Mesendoderm (in vitro differentiated cells): ENCODE measurements at regions not wholly inside any gene's neighbourhood (a gene's known extent, or its start where the extent isn't known, plus 50 kb on each side); places are given as distances from the start of the nearest gene placed in this dataset.

ENCODE experiments used
- DNase-seq: peaks from one replicate; pipeline ENCODE4 v3.0.0; 2013
- H2AK5ac ChIP-seq: 2 replicates; pipeline ENCODE4 v1.6.1; 2013; ENCODE audit warnings: low read length, inconsistent platforms
- H2BK120ac ChIP-seq: 2 replicates; pipeline ENCODE4 v1.6.1; 2013; ENCODE audit warnings: low read depth, mild to moderate bottlenecking, low read length, moderate library complexity, mixed read lengths
- H2BK15ac ChIP-seq: replicated peaks from 2 replicates; pipeline ENCODE4 v1.6.1; 2013; ENCODE audit warnings: low read depth, mild to moderate bottlenecking, moderate library complexity
- H2BK5ac ChIP-seq: 2 replicates; pipeline ENCODE4 v1.6.1; 2013; ENCODE audit warnings: low read length, inconsistent platforms
- H3K18ac ChIP-seq: 2 replicates; pipeline ENCODE4 v1.6.1; 2013; ENCODE audit warnings: mild to moderate bottlenecking, low read length, mixed read lengths
- H3K23ac ChIP-seq: one replicate; pipeline ENCODE4 v1.6.1; 2013; ENCODE audit warnings: low read length
- H3K27ac ChIP-seq: 2 replicates; pipeline ENCODE4 v1.5.1; 2013; ENCODE audit warnings: low read depth, mild to moderate bottlenecking, inconsistent platforms, low read length, moderate library complexity
- H3K27me3 ChIP-seq: 2 replicates; pipeline ENCODE4 v1.6.1; 2013; ENCODE audit warnings: low read length, control low read depth, mild to moderate bottlenecking, inconsistent platforms; ENCODE audit not compliant: insufficient read depth, poor library complexity
- H3K36me3 ChIP-seq: 2 replicates; pipeline ENCODE4 v1.6.1; 2013; ENCODE audit warnings: low read length, inconsistent platforms; ENCODE audit not compliant: control insufficient read depth, insufficient read depth
- H3K4ac ChIP-seq: one replicate; pipeline ENCODE4 v1.6.1; 2013; ENCODE audit warnings: low read depth, mild to moderate bottlenecking, low read length, moderate library complexity
- H3K4me1 ChIP-seq: 2 replicates; pipeline ENCODE4 v1.6.1; 2013; ENCODE audit warnings: low read depth, low read length, inconsistent platforms; ENCODE audit not compliant: control insufficient read depth
- H3K4me2 ChIP-seq: 2 replicates; pipeline ENCODE4 v1.6.1; 2013; ENCODE audit warnings: low read length
- H3K4me3 ChIP-seq: 2 replicates; pipeline ENCODE4 v1.5.1; 2013; ENCODE audit warnings: mild to moderate bottlenecking, low read length
- H3K56ac ChIP-seq: one replicate; pipeline ENCODE4 v1.6.1; 2013; ENCODE audit warnings: low read length
- H3K79me1 ChIP-seq: 2 replicates; pipeline ENCODE4 v1.6.1; 2013; ENCODE audit warnings: low read length, inconsistent platforms
- H3K79me2 ChIP-seq: 2 replicates; pipeline ENCODE4 v1.6.1; 2013; ENCODE audit warnings: mild to moderate bottlenecking, low read length; ENCODE audit not compliant: control insufficient read depth, insufficient read depth
- H3K9ac ChIP-seq: 2 replicates; pipeline ENCODE4 v1.6.1; 2013; ENCODE audit warnings: low read length, inconsistent platforms
- H4K5ac ChIP-seq: one replicate; pipeline ENCODE4 v1.6.1; 2013; ENCODE audit warnings: low read length
- H4K8ac ChIP-seq: one replicate; pipeline ENCODE4 v1.6.1; 2013; ENCODE audit warnings: low read depth, mild to moderate bottlenecking, control low read depth, low read length, moderate library complexity
- WGBS: extraction: QIAGEN DNeasy Blood & Tissue Kit; methylation state at CpG from one replicate; pipeline ENCODE4 v1.1.7; 2013; ENCODE audit warnings: low lambda C conversion rate, missing lambda C conversion rate; ENCODE audit not compliant: insufficient coverage; ENCODE audit errors: extremely low coverage; 5-methylcytosine and 5-hydroxymethylcytosine counted together

- H4K5ac ChIP-seq = no peak overlapping the region
- no peak overlapping the region for H2BK120ac ChIP-seq
- no peak overlapping the region for H2BK5ac ChIP-seq
- H3K4me2 ChIP-seq = no peak overlapping the region
- no peak overlapping the region for H3K9ac ChIP-seq
- no peak overlapping the region for H4K8ac ChIP-seq
- DNase-seq = no peak
- no peak overlapping the region for H3K27ac ChIP-seq
- H3K23ac ChIP-seq = no peak overlapping the region
- no peaks in the 10 kb centered on the region for H3K4me1 ChIP-seq
- no peaks in the 10 kb centered on the region for H3K36me3 ChIP-seq
- H3K18ac ChIP-seq = peak overlapping the region; percentile 19
- H3K4ac ChIP-seq = no peak overlapping the region
- no peak overlapping the region for H3K56ac ChIP-seq
- no peaks in the 10 kb centered on the region for H3K79me2 ChIP-seq
- no peaks in the 10 kb centered on the region for H3K27me3 ChIP-seq
- H3K79me1 ChIP-seq = no peaks in the 10 kb centered on the region
- no peak overlapping the region for H2BK15ac ChIP-seq
- H2AK5ac ChIP-seq = no peak overlapping the region
- WGBS = no CpG with 5 or more reads among the region's 12 CpGs
- H3K4me3 ChIP-seq = no peak overlapping the region
These were observed 134.8 kb downstream of the ASB7 start for GRCh38 chr15:100737214-100737613.

- Histone ChIP-seq H4K8ac (no peak overlapping the region), H3K79me1 (no peaks in the 10 kb centered on the region), H3K4me3 (no peak overlapping the region), H3K4me1 (no peaks in the 10 kb centered on the region), H3K4ac (no peak overlapping the region), H2BK15ac (no peak overlapping the region), H3K27ac (no peak overlapping the region), H3K23ac (no peak overlapping the region), H3K36me3 (no peaks in the 10 kb centered on the region), H3K27me3 (no peaks in the 10 kb centered on the region), H3K56ac (no peak overlapping the region), H3K79me2 (no peaks in the 10 kb centered on the region), H3K18ac (no peak overlapping the region), H4K5ac (no peak overlapping the region), H3K4me2 (no peak overlapping the region), H2AK5ac (no peak overlapping the region), H2BK120ac (no peak overlapping the region), H2BK5ac (no peak overlapping the region), H3K9ac (no peak overlapping the region)
- no CpG with 5 or more reads among the region's 5 CpGs for WGBS
- DNase-seq = no peak
These were observed 136.2 kb downstream of the ASB7 start for GRCh38 chr15:100738614-100739013.

GRCh38 chr15:100740138-100740537 is 137.7 kb downstream of the ASB7 start:
- no peak overlapping the region for H3K27ac ChIP-seq
- no peak overlapping the region for H4K8ac ChIP-seq
- H3K27me3 ChIP-seq = no peaks in the 10 kb centered on the region
- no peaks in the 10 kb centered on the region for H3K4me1 ChIP-seq
- no peak overlapping the region for H3K9ac ChIP-seq
- H3K4me2 ChIP-seq = no peak overlapping the region
- no peak overlapping the region for H3K56ac ChIP-seq
- no CpG with 5 or more reads among the region's 2 CpGs for WGBS
- no peak overlapping the region for H4K5ac ChIP-seq
- DNase-seq = no peak
- no peak overlapping the region for H3K4me3 ChIP-seq
- no peak overlapping the region for H2BK15ac ChIP-seq
- no peaks in the 10 kb centered on the region for H3K36me3 ChIP-seq
- H3K23ac ChIP-seq = no peak overlapping the region
- H3K4ac ChIP-seq = no peak overlapping the region
- no peak overlapping the region for H3K18ac ChIP-seq
- no peak overlapping the region for H2BK120ac ChIP-seq
- H3K79me1 ChIP-seq = no peaks in the 10 kb centered on the region
- no peak overlapping the region for H2BK5ac ChIP-seq
- no peaks in the 10 kb centered on the region for H3K79me2 ChIP-seq
- H2AK5ac ChIP-seq = no peak overlapping the region

- WGBS = no CpG with 5 or more reads among the region's 3 CpGs
- Histone ChIP-seq H3K79me2 (no peaks in the 10 kb centered on the region), H3K23ac (no peak overlapping the region), H2AK5ac (no peak overlapping the region), H3K4me1 (peaks cover 6% of the 10 kb centered on the region), H3K4ac (no peak overlapping the region), H2BK5ac (no peak overlapping the region), H3K4me2 (no peak overlapping the region), H3K56ac (no peak overlapping the region), H4K8ac (no peak overlapping the region), H3K18ac (no peak overlapping the region), H2BK15ac (no peak overlapping the region), H3K4me3 (no peak overlapping the region), H3K36me3 (no peaks in the 10 kb centered on the region), H3K27ac (no peak overlapping the region), H3K27me3 (no peaks in the 10 kb centered on the region), H2BK120ac (no peak overlapping the region), H3K79me1 (no peaks in the 10 kb centered on the region), H4K5ac (no peak overlapping the region), H3K9ac (no peak overlapping the region)
- DNase-seq = no peak
These were observed 128.0 kb upstream of the ALDH1A3 start for GRCh38 chr15:100751585-100751984.

GRCh38 chr15:100753503-100753902 is 126.1 kb upstream of the ALDH1A3 start:
- Histone ChIP-seq H2BK15ac (no peak overlapping the region), H3K79me2 (no peaks in the 10 kb centered on the region), H3K18ac (no peak overlapping the region), H3K4me3 (no peak overlapping the region), H3K27ac (no peak overlapping the region), H4K5ac (no peak overlapping the region), H4K8ac (no peak overlapping the region), H2BK5ac (no peak overlapping the region), H3K56ac (no peak overlapping the region), H3K79me1 (no peaks in the 10 kb centered on the region), H2BK120ac (no peak overlapping the region), H3K4me1 (peaks cover 4% of the 10 kb centered on the region), H3K4me2 (no peak overlapping the region), H2AK5ac (no peak overlapping the region), H3K23ac (no peak overlapping the region), H3K36me3 (no peaks in the 10 kb centered on the region), H3K9ac (no peak overlapping the region), H3K4ac (no peak overlapping the region), H3K27me3 (no peaks in the 10 kb centered on the region)
- no peak for DNase-seq
- WGBS = no CpG with 5 or more reads among the region's 1 CpG

- no peaks in the 10 kb centered on the region for H3K27me3 ChIP-seq
- H3K4ac ChIP-seq = no peak overlapping the region
- H2BK15ac ChIP-seq = no peak overlapping the region
- H3K23ac ChIP-seq = no peak overlapping the region
- no peak overlapping the region for H3K56ac ChIP-seq
- no CpG with 5 or more reads among the region's 1 CpG for WGBS
- DNase-seq = no peak
- no peak overlapping the region for H3K18ac ChIP-seq
- H3K9ac ChIP-seq = no peak overlapping the region
- no peaks in the 10 kb centered on the region for H3K36me3 ChIP-seq
- no peaks in the 10 kb centered on the region for H3K79me2 ChIP-seq
- no peak overlapping the region for H2BK5ac ChIP-seq
- peaks cover 7% of the 10 kb centered on the region for H3K4me1 ChIP-seq
- no peak overlapping the region for H3K4me2 ChIP-seq
- no peak overlapping the region for H3K27ac ChIP-seq
- no peak overlapping the region for H4K5ac ChIP-seq
- H4K8ac ChIP-seq = no peak overlapping the region
- no peak overlapping the region for H3K4me3 ChIP-seq
- H3K79me1 ChIP-seq = no peaks in the 10 kb centered on the region
- no peak overlapping the region for H2AK5ac ChIP-seq
- no peak overlapping the region for H2BK120ac ChIP-seq
These were observed 122.0 kb upstream of the ALDH1A3 start for GRCh38 chr15:100757661-100758060.
